ENCODE measurements at regions not wholly inside any gene's neighbourhood (a gene's known extent, or its start where the extent isn't known, plus 50 kb on each side); places are given as distances from the start of the nearest gene placed in this dataset.

DNA sequence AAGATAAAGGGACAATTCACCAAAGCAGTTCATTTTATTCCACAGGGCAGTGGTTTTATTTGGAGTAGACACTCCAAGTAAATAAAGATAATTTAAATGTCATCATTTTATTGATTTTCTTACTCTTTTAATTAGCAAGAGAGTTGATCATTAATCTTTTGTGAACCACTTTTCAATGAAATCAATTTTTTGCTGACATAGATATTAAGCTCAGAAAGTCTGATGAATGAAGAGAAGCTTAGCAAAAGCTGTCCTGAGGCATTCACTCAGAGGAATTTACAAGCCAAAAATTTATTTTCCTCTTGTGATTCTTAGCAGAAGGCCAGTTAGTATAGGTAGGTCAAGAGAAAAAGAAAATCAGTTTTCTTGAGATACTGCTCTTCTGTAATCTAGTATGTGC lies 618.0 kb downstream of the CCER1 start:
- TF ChIP-seq, protein P1, sequence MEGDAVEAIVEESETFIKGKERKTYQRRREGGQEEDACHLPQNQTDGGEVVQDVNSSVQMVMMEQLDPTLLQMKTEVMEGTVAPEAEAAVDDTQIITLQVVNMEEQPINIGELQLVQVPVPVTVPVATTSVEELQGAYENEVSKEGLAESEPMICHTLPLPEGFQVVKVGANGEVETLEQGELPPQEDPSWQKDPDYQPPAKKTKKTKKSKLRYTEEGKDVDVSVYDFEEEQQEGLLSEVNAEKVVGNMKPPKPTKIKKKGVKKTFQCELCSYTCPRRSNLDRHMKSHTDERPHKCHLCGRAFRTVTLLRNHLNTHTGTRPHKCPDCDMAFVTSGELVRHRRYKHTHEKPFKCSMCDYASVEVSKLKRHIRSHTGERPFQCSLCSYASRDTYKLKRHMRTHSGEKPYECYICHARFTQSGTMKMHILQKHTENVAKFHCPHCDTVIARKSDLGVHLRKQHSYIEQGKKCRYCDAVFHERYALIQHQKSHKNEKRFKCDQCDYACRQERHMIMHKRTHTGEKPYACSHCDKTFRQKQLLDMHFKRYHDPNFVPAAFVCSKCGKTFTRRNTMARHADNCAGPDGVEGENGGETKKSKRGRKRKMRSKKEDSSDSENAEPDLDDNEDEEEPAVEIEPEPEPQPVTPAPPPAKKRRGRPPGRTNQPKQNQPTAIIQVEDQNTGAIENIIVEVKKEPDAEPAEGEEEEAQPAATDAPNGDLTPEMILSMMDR (IDR thresholded peaks at IDR 0.05; ENCODE audit: low read depth, low read length, missing input control): no peak
- TF ChIP-seq, protein P2, sequence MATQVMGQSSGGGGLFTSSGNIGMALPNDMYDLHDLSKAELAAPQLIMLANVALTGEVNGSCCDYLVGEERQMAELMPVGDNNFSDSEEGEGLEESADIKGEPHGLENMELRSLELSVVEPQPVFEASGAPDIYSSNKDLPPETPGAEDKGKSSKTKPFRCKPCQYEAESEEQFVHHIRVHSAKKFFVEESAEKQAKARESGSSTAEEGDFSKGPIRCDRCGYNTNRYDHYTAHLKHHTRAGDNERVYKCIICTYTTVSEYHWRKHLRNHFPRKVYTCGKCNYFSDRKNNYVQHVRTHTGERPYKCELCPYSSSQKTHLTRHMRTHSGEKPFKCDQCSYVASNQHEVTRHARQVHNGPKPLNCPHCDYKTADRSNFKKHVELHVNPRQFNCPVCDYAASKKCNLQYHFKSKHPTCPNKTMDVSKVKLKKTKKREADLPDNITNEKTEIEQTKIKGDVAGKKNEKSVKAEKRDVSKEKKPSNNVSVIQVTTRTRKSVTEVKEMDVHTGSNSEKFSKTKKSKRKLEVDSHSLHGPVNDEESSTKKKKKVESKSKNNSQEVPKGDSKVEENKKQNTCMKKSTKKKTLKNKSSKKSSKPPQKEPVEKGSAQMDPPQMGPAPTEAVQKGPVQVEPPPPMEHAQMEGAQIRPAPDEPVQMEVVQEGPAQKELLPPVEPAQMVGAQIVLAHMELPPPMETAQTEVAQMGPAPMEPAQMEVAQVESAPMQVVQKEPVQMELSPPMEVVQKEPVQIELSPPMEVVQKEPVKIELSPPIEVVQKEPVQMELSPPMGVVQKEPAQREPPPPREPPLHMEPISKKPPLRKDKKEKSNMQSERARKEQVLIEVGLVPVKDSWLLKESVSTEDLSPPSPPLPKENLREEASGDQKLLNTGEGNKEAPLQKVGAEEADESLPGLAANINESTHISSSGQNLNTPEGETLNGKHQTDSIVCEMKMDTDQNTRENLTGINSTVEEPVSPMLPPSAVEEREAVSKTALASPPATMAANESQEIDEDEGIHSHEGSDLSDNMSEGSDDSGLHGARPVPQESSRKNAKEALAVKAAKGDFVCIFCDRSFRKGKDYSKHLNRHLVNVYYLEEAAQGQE (IDR thresholded peaks at IDR 0.05): no peak
- no peak for TF ChIP-seq TAF1 (conservative IDR thresholded peaks at IDR 0.05)
- TF ChIP-seq GABPA (IDR thresholded peaks at IDR 0.05 in 1 of 2, conservative IDR thresholded peaks at IDR 0.05 in 1 of 2): no peak
- no peak for TF ChIP-seq YY1 (IDR thresholded peaks at IDR 0.05)
- TF ChIP-seq, protein P3, sequence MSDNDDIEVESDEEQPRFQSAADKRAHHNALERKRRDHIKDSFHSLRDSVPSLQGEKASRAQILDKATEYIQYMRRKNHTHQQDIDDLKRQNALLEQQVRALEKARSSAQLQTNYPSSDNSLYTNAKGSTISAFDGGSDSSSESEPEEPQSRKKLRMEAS (IDR thresholded peaks at IDR 0.05): no peak
- TF ChIP-seq EGR1 (IDR thresholded peaks at IDR 0.05; ENCODE audit: low read depth in 2 of 2): no peak
